NCI-H2107 treated with DMSO at 0.1 percent for 48 hours (cell line): ENCODE measurements at regions not wholly inside any gene's neighbourhood (a gene's known extent, or its start where the extent isn't known, plus 50 kb on each side); places are given as distances from the start of the nearest gene placed in this dataset.

Source experiments
- DNase-seq: peaks from one replicate; lab custom pipeline; 2025; ENCODE audit not compliant: unreplicated experiment; lab: John Stamatoyannopoulos, UW

- DNase-seq: no peak
Measured at GRCh38 chr6:169341065-169341464, 87.4 kb upstream of the THBS2 start.

GRCh38 chr6:169340395-169340794 is 86.7 kb upstream of the THBS2 start:
- DNase-seq: no peak

- no peak for DNase-seq
Measured at GRCh38 chr6:169339731-169340309, 86.2 kb upstream of the THBS2 start.

- DNase-seq: no peak
Measured at GRCh38 chr6:169339025-169339424, 85.4 kb upstream of the THBS2 start.

GRCh38 chr6:169337886-169338445 is 84.3 kb upstream of the THBS2 start:
- DNase-seq: no peak

- DNase-seq: no peak
Measured at GRCh38 chr6:169335301-169335700, 81.7 kb upstream of the THBS2 start.

GRCh38 chr6:169332250-169332649 is 78.6 kb upstream of the THBS2 start:
- no peak for DNase-seq

- DNase-seq: no peak
Measured at GRCh38 chr6:169328112-169328801, 74.6 kb upstream of the THBS2 start.

- no peak for DNase-seq
Measured at GRCh38 chr6:169326067-169326799, 72.6 kb upstream of the THBS2 start.

GRCh38 chr6:169324656-169325459 is 71.2 kb upstream of the THBS2 start:
- no peak for DNase-seq

- no peak for DNase-seq
Measured at GRCh38 chr6:169324086-169324485, 70.4 kb upstream of the THBS2 start.

- no peak for DNase-seq
Measured at GRCh38 chr6:169323221-169323620, 69.6 kb upstream of the THBS2 start.

GRCh38 chr6:169321546-169321945 is 67.9 kb upstream of the THBS2 start:
- DNase-seq: no peak

GRCh38 chr6:169320013-169320412 is 66.4 kb upstream of the THBS2 start:
- DNase-seq: no peak

- DNase-seq: no peak
Measured at GRCh38 chr6:169317441-169318202, 64.0 kb upstream of the THBS2 start.

- DNase-seq: no peak
Measured at GRCh38 chr6:169316651-169317050, 63.0 kb upstream of the THBS2 start.

- DNase-seq: no peak
Measured at GRCh38 chr6:169315830-169316614, 62.4 kb upstream of the THBS2 start.

- no peak for DNase-seq
Measured at GRCh38 chr6:169313347-169314010, 59.8 kb upstream of the THBS2 start.
